OCI-LY7 (cell line): ENCODE measurements at regions not wholly inside any gene's neighbourhood (a gene's known extent, or its start where the extent isn't known, plus 50 kb on each side); places are given as distances from the start of the nearest gene placed in this dataset.
"Not testable (repeated sequence)": the region's sequence is repeated elsewhere in the genome, so short reads cannot be mapped to it uniquely, and the experiment has no call there.

Source experiments
- BruUV-seq: library from RNA; stranded (reverse); fragments of 400-500 nt; replicated peaks from 2 replicates; lab custom pipeline; 2021; lab: Mats Ljungman, UMichigan
- CTCF ChIA-PET: fragments of 300-600 bp; sonication (Branson Sonifier 250); formaldehyde crosslinking; loops from one replicate; lab custom pipeline; 2022; ENCODE audit warnings: antibody characterized with exemption; ENCODE audit not compliant: unreplicated experiment; lab: Charles Lee
- POLR2A ChIA-PET: fragments of 300-600 bp; sonication (Branson Sonifier 250); formaldehyde crosslinking; loops from one replicate; lab custom pipeline; 2022; ENCODE audit warnings: antibody characterized with exemption; lab: Charles Lee
- DNase-seq: peaks from one replicate; pipeline ENCODE4 v3.0.0-alpha.2; 2015; ENCODE audit warnings: low spot score
- H2AFZ ChIP-seq: fragments of 200-600 bp; sonication (generic), shearing (Covaris generic); 2 replicates; pipeline ENCODE4 v1.6.1; 2014; ENCODE audit warnings: mild to moderate bottlenecking, antibody characterized with exemption, low read length, moderate library complexity
- H3K27ac ChIP-seq: fragments of 200-600 bp; sonication (generic); 2 replicates; pipeline ENCODE4 v1.5.1; 2014; ENCODE audit warnings: mixed run types, low read depth, mild to moderate bottlenecking, moderate library complexity, low read length, inconsistent platforms; ENCODE audit not compliant: poor library complexity, severe bottlenecking
- H3K36me3 ChIP-seq: fragments of 200-600 bp; sonication (generic); 2 replicates; pipeline ENCODE4 v1.6.1; 2014; ENCODE audit warnings: mild to moderate bottlenecking, antibody characterized with exemption, low read length, moderate library complexity, mixed read lengths; ENCODE audit not compliant: insufficient read depth
- H3K4me1 ChIP-seq: fragments of 200-600 bp; sonication (generic); 2 replicates; pipeline ENCODE4 v1.5.1; 2014; ENCODE audit warnings: mild to moderate bottlenecking, low read length; ENCODE audit not compliant: insufficient read depth, poor library complexity, severe bottlenecking
- H3K4me2 ChIP-seq: fragments of 200-600 bp; sonication (generic); 2 replicates; pipeline ENCODE4 v1.6.1; 2014; ENCODE audit warnings: mild to moderate bottlenecking, low read length
- H3K4me3 ChIP-seq: fragments of 200-600 bp; sonication (generic); 2 replicates; pipeline ENCODE4 v1.5.1; 2014; ENCODE audit warnings: mild to moderate bottlenecking, low read depth, low read length; ENCODE audit not compliant: poor library complexity, severe bottlenecking
- H3K79me2 ChIP-seq: fragments of 200-600 bp; sonication (generic); 2 replicates; pipeline ENCODE4 v1.6.1; 2016; ENCODE audit warnings: low read depth, mild to moderate bottlenecking, low read length, moderate library complexity, mixed read lengths; ENCODE audit not compliant: insufficient read depth
- H3K9me2 ChIP-seq: fragments of 200-600 bp; sonication (generic); 2 replicates; pipeline ENCODE4 v1.6.1; 2016; ENCODE audit warnings: mild to moderate bottlenecking, low read length, mixed read lengths; ENCODE audit not compliant: insufficient read depth
- H3K9me3 ChIP-seq: fragments of 200-600 bp; sonication (generic); 2 replicates; pipeline ENCODE4 v1.6.1; 2014; ENCODE audit warnings: mild to moderate bottlenecking, mixed run types, low read length, mixed read lengths
- H4K20me1 ChIP-seq: fragments of 200-600 bp; sonication (generic); 2 replicates; pipeline ENCODE4 v1.6.1; 2014; ENCODE audit warnings: mild to moderate bottlenecking, antibody characterized with exemption, low read length, moderate library complexity, mixed read lengths; ENCODE audit not compliant: insufficient read depth
- EZH2phosphoT487 ChIP-seq: fragments of 200-600 bp; sonication (generic); IDR thresholded peaks from 2 replicates; pipeline ENCODE4 v1.6.1; 2018; ENCODE audit warnings: low read depth, borderline replicate concordance, mild to moderate bottlenecking, mixed run types, antibody characterized with exemption, low read length, moderate library complexity, mixed read lengths
- intact Hi-C: fragments of 100-400 bp; cut with micrococcal nuclease; formaldehyde crosslinking; loops from one replicate; pipeline ENCODE4 v1.10.0; 2022; ENCODE audit not compliant: unreplicated experiment
- TF ChIP-seq, protein P1 (sequence below): fragments of 200-600 bp; sonication (generic); conservative IDR thresholded peaks from 2 replicates; pipeline ENCODE4 v1.5.1; 2014; ENCODE audit warnings: mild to moderate bottlenecking, antibody characterized with exemption, low read length, moderate library complexity, mixed read lengths

GRCh38 chr7:109460296-109460695 lies 890.6 kb downstream of the DNAJB9 start:
- no peak for DNase-seq
- Histone ChIP-seq H3K27ac (no peak overlapping the region), H4K20me1 (no peaks in the 10 kb centered on the region), H3K9me2 (no peaks in the 10 kb centered on the region), H3K4me1 (no peaks in the 10 kb centered on the region), H3K4me3 (no peak overlapping the region), H2AFZ (no peak overlapping the region), H3K79me2 (no peaks in the 10 kb centered on the region), H3K36me3 (no peaks in the 10 kb centered on the region), H3K4me2 (no peak overlapping the region), H3K9me3 (no peaks in the 10 kb centered on the region)
- intact Hi-C loops: no loop called here
- ChIA-PET CTCF (no interaction called here), POLR2A (no interaction called here)
- BruUV-seq: no TSS peak
- no peak for TF ChIP-seq EZH2phosphoT487
- TF ChIP-seq, protein P1, sequence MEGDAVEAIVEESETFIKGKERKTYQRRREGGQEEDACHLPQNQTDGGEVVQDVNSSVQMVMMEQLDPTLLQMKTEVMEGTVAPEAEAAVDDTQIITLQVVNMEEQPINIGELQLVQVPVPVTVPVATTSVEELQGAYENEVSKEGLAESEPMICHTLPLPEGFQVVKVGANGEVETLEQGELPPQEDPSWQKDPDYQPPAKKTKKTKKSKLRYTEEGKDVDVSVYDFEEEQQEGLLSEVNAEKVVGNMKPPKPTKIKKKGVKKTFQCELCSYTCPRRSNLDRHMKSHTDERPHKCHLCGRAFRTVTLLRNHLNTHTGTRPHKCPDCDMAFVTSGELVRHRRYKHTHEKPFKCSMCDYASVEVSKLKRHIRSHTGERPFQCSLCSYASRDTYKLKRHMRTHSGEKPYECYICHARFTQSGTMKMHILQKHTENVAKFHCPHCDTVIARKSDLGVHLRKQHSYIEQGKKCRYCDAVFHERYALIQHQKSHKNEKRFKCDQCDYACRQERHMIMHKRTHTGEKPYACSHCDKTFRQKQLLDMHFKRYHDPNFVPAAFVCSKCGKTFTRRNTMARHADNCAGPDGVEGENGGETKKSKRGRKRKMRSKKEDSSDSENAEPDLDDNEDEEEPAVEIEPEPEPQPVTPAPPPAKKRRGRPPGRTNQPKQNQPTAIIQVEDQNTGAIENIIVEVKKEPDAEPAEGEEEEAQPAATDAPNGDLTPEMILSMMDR: no peak

DNA sequence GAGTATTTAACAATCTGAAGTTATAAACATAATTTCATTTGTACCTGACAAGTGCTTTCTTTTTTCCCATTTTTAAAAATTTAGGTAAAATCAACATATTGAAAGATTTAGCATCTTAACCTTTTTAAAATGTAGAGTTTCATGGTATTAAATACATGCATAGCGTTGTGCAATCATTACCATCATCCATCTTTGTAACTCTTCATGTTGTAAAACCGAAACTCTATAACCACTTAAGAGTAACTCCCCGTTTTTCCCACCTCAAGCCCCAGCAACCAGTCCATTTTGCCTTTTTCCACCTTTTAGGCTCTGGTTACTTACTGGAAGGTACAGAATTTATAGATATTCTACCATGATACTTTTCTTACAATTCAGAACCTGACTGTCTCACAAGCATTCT lies 892.5 kb downstream of the DNAJB9 start:
- H2AFZ ChIP-seq: no peak overlapping the region
- CTCF ChIA-PET: no interaction called here
- H3K4me2 ChIP-seq: no peak overlapping the region
- no peaks in the 10 kb centered on the region for H3K4me1 ChIP-seq
- H3K79me2 ChIP-seq: no peaks in the 10 kb centered on the region
- no peak for DNase-seq
- no peaks in the 10 kb centered on the region for H3K9me3 ChIP-seq
- POLR2A ChIA-PET: no interaction called here
- no peaks in the 10 kb centered on the region for H3K9me2 ChIP-seq
- TF ChIP-seq EZH2phosphoT487: no peak
- TF ChIP-seq, protein P1: no peak
- H3K27ac ChIP-seq: no peak overlapping the region
- H3K36me3 ChIP-seq: no peaks in the 10 kb centered on the region
- H3K4me3 ChIP-seq: no peak overlapping the region
- intact Hi-C loops: no loop called here
- H4K20me1 ChIP-seq: no peaks in the 10 kb centered on the region
- BruUV-seq: no TSS peak

DNA sequence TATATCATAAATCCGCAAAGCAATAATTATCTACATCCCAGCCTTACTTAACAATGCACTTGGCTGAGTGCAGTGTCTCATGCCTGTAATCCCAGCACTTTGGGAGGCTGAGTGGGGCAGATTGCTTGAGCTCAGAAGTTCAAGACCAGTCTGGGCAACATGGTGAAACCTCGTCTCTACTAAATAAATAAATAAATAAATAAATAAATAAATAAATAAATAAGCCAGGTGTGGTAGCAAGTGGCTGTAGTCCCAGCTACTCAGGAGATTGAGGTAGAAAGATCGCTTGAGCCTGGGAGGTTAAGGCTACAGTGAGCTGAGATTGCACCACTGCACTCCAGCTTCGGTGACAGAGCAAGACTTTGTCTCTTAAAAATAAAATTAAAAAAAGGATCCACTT lies 898.1 kb downstream of the DNAJB9 start:
- BruUV-seq, H3K79me2 ChIP-seq, H3K4me1 ChIP-seq, DNase-seq, POLR2A ChIA-PET, H3K9me2 ChIP-seq, H3K9me3 ChIP-seq, H3K27ac ChIP-seq, H3K4me2 ChIP-seq, H4K20me1 ChIP-seq, intact Hi-C loops, H2AFZ ChIP-seq, H3K36me3 ChIP-seq, H3K4me3 ChIP-seq, CTCF ChIA-PET: not testable (repeated sequence)
